ENCODE measurements at regions not wholly inside any gene's neighbourhood (a gene's known extent, or its start where the extent isn't known, plus 50 kb on each side); places are given as distances from the start of the nearest gene placed in this dataset.

GRCh38 chr1:198906739-198907422 lies 268.0 kb downstream of the PTPRC start:
- no peak for DNase-seq

DNA sequence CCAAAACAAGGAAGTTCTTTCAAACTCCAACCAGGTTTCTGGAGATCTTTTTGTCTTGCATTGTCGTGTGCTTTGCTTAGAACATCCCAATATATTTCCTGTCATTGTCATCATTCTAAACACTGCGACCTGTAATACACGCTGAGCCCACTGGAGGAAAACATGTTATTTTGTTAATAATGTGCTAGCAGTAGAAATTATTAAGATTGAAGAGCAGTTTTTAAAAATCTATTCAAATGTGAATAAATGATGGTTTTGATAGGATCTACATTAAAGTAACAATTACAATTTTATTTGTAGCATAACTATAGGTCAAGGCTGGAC lies 268.5 kb downstream of the PTPRC start:
- no peak for DNase-seq

DNA sequence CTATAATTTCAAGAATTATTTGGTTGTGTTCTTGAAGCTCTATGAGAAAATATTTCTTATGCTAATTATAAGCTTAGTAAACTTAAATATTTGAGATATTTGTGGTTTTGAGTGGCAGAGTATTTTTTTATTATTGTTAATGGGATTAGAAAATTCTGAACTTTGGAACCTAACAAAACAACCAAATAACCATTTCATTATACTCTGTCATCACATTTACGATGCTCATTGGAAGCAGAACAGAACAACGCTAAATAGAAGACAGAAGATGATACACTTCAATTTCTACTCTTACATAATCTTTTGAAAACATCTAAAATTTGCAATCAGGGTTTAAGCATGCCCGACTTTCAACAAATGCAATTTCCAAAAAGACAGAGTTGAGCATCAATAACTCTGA lies 270.2 kb downstream of the PTPRC start:
- no peak for DNase-seq

DNA sequence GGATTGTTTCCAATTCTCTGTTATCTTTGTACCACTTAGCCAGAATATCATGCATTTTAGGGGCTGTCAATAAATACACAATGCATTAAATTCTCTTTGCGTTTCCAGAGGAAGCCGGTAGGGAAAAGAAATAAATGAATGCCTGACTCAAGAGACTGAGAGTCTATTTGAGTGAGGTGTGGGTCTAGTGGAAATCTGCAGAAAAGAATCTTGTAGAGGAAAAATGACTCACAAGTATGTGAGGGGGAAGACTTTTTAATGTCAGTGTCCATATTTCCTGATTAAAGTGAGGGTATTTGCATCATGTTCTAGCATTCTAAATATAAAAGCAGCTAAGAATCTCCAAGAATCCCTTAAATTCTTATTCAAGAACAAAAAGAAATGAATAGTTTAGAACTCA lies 271.1 kb downstream of the PTPRC start:
- no peak for DNase-seq

- DNase-seq: no peak
These were observed 272.0 kb downstream of the PTPRC start for GRCh38 chr1:198910816-198911215.

- no peak for DNase-seq
These were observed 273.2 kb downstream of the PTPRC start for GRCh38 chr1:198912046-198912445.

DNA sequence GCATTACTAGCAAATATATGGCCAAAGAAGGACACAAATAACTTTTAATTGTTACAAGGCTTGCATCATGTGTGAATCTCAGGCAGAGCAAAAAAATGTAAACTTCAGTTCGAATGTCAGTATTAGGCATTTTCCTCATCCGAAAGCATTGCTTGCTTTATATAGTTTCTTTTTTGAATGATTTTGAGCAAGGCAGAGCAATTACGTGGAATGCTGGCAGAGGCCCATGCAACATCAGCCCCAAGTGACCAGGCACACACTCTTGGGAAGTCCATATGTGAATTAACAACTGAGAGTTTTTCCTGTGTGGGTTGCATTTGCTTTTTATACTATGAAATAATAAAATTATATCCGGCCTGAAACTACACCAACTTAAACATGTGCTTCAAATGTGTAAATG lies 274.8 kb downstream of the PTPRC start:
- DNase-seq: no peak

GRCh38 chr1:198915327-198916231 lies 276.7 kb downstream of the PTPRC start:
- no peak for DNase-seq

GRCh38 chr1:198917226-198917625 lies 278.4 kb downstream of the PTPRC start:
- DNase-seq: no peak

- DNase-seq: no peak
These were observed 280.1 kb downstream of the PTPRC start for GRCh38 chr1:198918920-198919319.

- DNase-seq: no peak
These were observed 281.0 kb downstream of the PTPRC start for GRCh38 chr1:198919667-198920398.

GRCh38 chr1:198922638-198923430 lies 284.0 kb downstream of the PTPRC start:
- no peak for DNase-seq

DNA sequence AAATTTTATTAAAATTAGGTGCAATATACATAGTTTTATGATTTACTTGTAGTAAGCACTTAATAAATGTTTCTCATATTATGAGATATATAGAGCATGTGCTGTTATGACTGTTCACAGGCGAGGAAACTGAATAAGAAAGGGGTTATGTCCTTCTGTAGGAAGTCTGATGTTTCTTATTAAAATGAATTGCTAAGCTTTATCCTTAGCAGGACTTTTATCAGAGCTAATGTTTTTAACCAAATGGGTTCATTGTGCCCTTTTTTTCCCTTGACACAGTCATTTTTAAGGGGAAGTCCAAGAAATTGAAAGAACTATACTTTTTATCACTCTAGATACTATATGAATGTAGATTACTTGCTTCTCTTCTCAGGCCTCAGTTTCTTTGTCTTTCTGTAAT lies 285.2 kb downstream of the PTPRC start:
- no peak for DNase-seq

- no peak for DNase-seq
These were observed 286.7 kb downstream of the PTPRC start for GRCh38 chr1:198925567-198925966.

GRCh38 chr1:198927129-198927528 lies 288.3 kb downstream of the PTPRC start:
- no peak for DNase-seq

DNA sequence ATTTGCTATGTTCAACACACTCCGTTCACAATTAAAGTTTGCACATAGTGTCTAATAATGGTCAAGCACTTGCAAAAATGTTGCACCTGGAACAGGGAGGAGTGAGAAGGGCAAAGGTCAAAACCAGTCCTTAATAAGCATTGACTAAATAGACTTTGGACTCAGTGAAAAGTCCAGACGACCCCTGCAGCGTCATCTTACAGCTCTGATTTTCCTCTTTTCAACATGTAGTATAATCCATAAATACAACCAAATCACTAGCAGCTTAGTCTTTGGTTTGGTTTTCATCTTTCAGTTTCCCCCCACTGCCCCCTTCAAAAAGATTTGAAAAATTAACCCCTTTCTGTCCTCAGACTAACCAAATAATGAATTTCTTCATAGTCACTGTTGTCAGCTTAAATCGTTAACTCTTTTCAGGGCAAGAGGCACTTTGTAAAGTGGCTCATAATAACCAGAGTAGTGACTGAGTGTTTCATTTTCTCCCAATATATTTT lies 290.3 kb downstream of the PTPRC start:
- DNase-seq: no peak

DNA sequence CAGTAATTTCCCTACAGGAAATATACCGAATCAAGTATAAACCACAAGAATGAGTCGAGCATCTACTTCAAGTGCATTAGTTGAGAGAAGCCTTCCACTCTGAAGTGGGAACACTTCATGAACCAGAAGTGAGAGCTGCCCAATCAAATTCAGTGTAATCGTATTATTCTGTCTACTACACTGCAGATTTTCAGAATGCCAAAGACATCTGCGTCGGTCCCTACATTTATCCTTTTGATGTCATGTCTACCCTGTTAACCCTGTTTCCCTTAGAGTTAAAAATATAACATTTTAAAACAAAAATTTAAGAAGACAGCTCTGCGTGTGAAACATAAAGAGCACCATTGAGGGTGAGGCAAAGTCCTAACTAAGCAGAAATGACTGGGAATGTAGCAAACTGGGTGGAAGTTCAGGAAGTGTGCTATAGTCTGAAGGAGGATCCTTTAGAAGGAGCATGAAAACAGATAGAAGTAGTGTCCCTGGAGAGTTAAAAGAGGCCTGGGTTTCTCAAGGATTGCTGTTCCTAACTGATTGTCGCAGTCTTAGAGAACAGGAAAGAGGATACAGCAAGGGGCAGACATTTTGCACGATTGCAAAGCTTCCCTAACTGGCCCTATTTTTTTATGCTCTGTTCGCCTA lies 291.2 kb downstream of the PTPRC start:
- peak; percentile 74 for DNase-seq

DNA sequence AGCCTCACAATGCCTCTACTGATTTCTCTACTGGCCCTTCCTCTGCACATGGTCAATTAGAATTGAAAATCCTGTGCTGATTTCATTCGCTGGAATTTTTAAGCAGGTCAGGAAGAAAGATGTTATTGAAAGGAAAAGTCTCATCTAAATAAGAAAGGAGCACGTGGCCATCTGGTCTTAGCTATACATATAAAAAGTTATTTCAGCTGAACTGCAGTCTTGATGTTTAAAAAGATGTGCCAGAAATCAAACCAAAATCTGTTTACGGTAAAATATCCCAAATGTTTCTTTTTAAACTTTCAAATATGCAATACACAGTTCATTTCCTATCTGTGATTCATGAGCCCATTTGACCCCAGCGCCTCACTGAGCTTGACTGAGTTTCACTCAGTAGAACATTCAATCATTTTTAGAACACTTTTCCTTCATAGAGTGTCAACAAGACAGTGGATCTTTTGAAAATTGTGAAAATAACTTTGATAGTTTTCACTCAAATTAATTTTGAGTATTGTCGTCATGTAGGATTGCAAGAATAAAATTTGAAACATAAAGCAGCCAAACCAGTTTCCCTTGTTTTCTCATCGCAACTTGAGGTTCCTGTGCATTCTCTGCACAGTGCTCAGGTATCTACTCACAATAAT lies 293.6 kb downstream of the PTPRC start:
- no peak for DNase-seq

DNA sequence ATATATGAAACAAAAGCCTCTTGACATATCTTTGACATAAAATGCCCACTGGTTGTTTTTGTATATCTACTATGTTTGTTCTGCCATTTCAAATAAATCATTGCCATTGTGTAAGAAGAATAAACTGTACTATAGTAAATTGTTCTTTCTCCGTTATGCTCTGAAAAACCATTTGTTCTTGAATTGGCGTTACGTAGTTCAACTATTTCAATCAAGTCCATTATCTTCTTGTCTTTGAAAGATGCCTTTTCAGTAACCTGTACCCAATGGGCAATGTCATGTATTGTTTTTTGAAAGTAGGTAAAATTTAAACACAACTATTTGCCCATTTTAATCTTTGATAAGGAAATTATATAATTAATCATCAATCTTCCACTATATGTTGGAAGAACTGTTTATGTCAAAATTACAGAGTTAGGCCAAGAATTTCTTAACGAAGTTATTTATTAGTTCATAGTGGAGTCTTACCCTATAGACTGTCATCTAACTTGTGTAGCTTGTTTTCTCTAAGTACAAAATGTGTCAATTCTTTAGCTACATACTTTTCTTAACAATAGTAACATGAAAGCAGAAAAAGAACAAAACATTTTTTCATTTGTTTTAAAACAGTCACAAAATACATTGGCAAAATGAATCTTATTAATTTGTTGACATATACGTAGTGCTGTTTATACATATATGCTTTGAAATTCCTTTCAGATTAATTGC lies 294.8 kb downstream of the PTPRC start:
- no peak for DNase-seq

GRCh38 chr1:198934426-198934825 lies 295.6 kb downstream of the PTPRC start:
- no peak for DNase-seq

- DNase-seq: peak; percentile 34
These were observed 296.1 kb downstream of the PTPRC start for GRCh38 chr1:198934901-198935305.
